Hepatocyte (in vitro differentiated cells): ENCODE measurements at regions not wholly inside any gene's neighbourhood (a gene's known extent, or its start where the extent isn't known, plus 50 kb on each side); places are given as distances from the start of the nearest gene placed in this dataset.

Experiments used
- DNase-seq: peaks from one replicate; pipeline ENCODE4 v3.0.0-alpha.2; 2016; ENCODE audit warnings: low spot score
- H2AFZ ChIP-seq: fragments of 200-600 bp; sonication (generic); 2 replicates; pipeline ENCODE4 v1.6.0; 2016; ENCODE audit warnings: antibody characterized with exemption, mild to moderate bottlenecking
- H3K27ac ChIP-seq: fragments of 200-600 bp; sonication (generic); 2 replicates; pipeline ENCODE4 v1.5.1; 2016; ENCODE audit warnings: mild to moderate bottlenecking
- H3K27me3 ChIP-seq: fragments of 200-600 bp; sonication (generic); 2 replicates; pipeline ENCODE4 v1.6.1; 2016
- H3K36me3 ChIP-seq: fragments of 200-600 bp; sonication (generic); replicated peaks from 2 replicates; pipeline ENCODE4 v1.5.1; 2016; ENCODE audit warnings: low read depth; ENCODE audit not compliant: insufficient read depth
- H3K4me1 ChIP-seq: fragments of 200-600 bp; sonication (generic); 2 replicates; pipeline ENCODE4 v1.5.1; 2016; ENCODE audit warnings: mild to moderate bottlenecking, moderate library complexity; ENCODE audit not compliant: insufficient read depth
- H3K4me2 ChIP-seq: fragments of 200-600 bp; sonication (generic); 2 replicates; pipeline ENCODE4 v1.6.0; 2016
- H3K4me3 ChIP-seq: fragments of 200-600 bp; sonication (generic); 2 replicates; pipeline ENCODE4 v1.5.1; 2016; ENCODE audit warnings: mild to moderate bottlenecking
- H3K79me2 ChIP-seq: fragments of 200-600 bp; sonication (generic); 2 replicates; pipeline ENCODE4 v1.6.0; 2017; ENCODE audit warnings: mild to moderate bottlenecking
- H3K9me2 ChIP-seq: fragments of 200-600 bp; sonication (generic); replicated peaks from 2 replicates; pipeline ENCODE4 v1.6.0; 2017; ENCODE audit warnings: mild to moderate bottlenecking; ENCODE audit not compliant: insufficient read depth
- H3K9me3 ChIP-seq: fragments of 200-600 bp; sonication (generic); 2 replicates; pipeline ENCODE4 v1.5.1; 2016; ENCODE audit warnings: low read depth, mild to moderate bottlenecking
- H4K20me1 ChIP-seq: fragments of 200-600 bp; sonication (generic); 2 replicates; pipeline ENCODE4 v1.6.0; 2016; ENCODE audit warnings: mild to moderate bottlenecking; ENCODE audit not compliant: insufficient read depth, poor library complexity, severe bottlenecking
- CTCF ChIP-seq: fragments of 200-600 bp; sonication (generic); IDR thresholded peaks from 2 replicates; pipeline ENCODE4 v1.5.1; 2016; ENCODE audit warnings: antibody characterized with exemption, mild to moderate bottlenecking; ENCODE audit not compliant: poor library complexity
- EZH2 ChIP-seq: fragments of 200-600 bp; sonication (generic); IDR thresholded peaks from 2 replicates; pipeline ENCODE4 v1.6.1; 2016; ENCODE audit warnings: antibody characterized with exemption, mild to moderate bottlenecking, borderline replicate concordance
- EZH2phosphoT487 ChIP-seq: fragments of 200-600 bp; sonication (generic); IDR thresholded peaks from one replicate; pipeline ENCODE4 v1.6.1; 2018; ENCODE audit warnings: antibody characterized with exemption, mild to moderate bottlenecking, low read depth, moderate library complexity; ENCODE audit not compliant: unreplicated experiment, severe bottlenecking
- WGBS: methylation state at CpG from one replicate; pipeline ENCODE4 v1.1.6; 2016; ENCODE audit warnings: low lambda C conversion rate; ENCODE audit errors: missing lambda C conversion rate; 5-methylcytosine and 5-hydroxymethylcytosine counted together

- H4K20me1 ChIP-seq = no peaks in the 10 kb centered on the region
- H3K27ac ChIP-seq = peak overlapping the region; percentile 70
- no peaks in the 10 kb centered on the region for H3K9me3 ChIP-seq
- DNase-seq = no peak
- no peaks in the 10 kb centered on the region for H3K36me3 ChIP-seq
- no peak overlapping the region for H2AFZ ChIP-seq
- peak overlapping the region; percentile 37 for H3K4me2 ChIP-seq
- 92% methylated on average over 1 of the region's 1 CpG for WGBS
- H3K9me2 ChIP-seq = no peaks in the 10 kb centered on the region
- H3K4me1 ChIP-seq = peaks cover 15% of the 10 kb centered on the region
- H3K27me3 ChIP-seq = no peaks in the 10 kb centered on the region
- TF ChIP-seq EZH2phosphoT487 (no peak), CTCF (no peak), EZH2 (no peak)
- no peak overlapping the region for H3K4me3 ChIP-seq
- H3K79me2 ChIP-seq = peaks cover 2% of the 10 kb centered on the region
These were observed 93.4 kb upstream of the NHSL1 start for GRCh38 chr6:138592749-138593123.

- Histone ChIP-seq H3K9me2 (no peaks in the 10 kb centered on the region), H3K27me3 (no peaks in the 10 kb centered on the region), H3K4me3 (no peak overlapping the region), H2AFZ (no peak overlapping the region), H3K9me3 (no peaks in the 10 kb centered on the region), H3K79me2 (no peaks in the 10 kb centered on the region), H3K4me1 (peaks cover 15% of the 10 kb centered on the region), H3K36me3 (no peaks in the 10 kb centered on the region), H4K20me1 (no peaks in the 10 kb centered on the region), H3K4me2 (peak overlapping the region; percentile 37), H3K27ac (peak overlapping the region; percentile 70)
- peak; percentile 72 for DNase-seq
- TF ChIP-seq CTCF (no peak), EZH2 (no peak), EZH2phosphoT487 (no peak)
- 32% methylated on average over 12 of the region's 12 CpGs for WGBS
These were observed 94.0 kb upstream of the NHSL1 start for GRCh38 chr6:138593124-138593877.

GRCh38 chr6:138593909-138594757 lies 94.8 kb upstream of the NHSL1 start:
- Histone ChIP-seq H3K79me2 (no peaks in the 10 kb centered on the region), H3K4me2 (peak overlapping the region; percentile 37), H3K4me3 (no peak overlapping the region), H2AFZ (no peak overlapping the region), H4K20me1 (no peaks in the 10 kb centered on the region), H3K4me1 (peaks cover 15% of the 10 kb centered on the region), H3K9me3 (no peaks in the 10 kb centered on the region), H3K27ac (peak overlapping the region; percentile 70), H3K9me2 (no peaks in the 10 kb centered on the region), H3K27me3 (no peaks in the 10 kb centered on the region), H3K36me3 (no peaks in the 10 kb centered on the region)
- no peak for DNase-seq
- TF ChIP-seq CTCF = no peak
- no peak for TF ChIP-seq EZH2
- no peak for TF ChIP-seq EZH2phosphoT487
- 57% methylated on average over 9 of the region's 9 CpGs for WGBS
